ENCODE measurements at regions not wholly inside any gene's neighbourhood (a gene's known extent, or its start where the extent isn't known, plus 50 kb on each side); places are given as distances from the start of the nearest gene placed in this dataset.

DNA sequence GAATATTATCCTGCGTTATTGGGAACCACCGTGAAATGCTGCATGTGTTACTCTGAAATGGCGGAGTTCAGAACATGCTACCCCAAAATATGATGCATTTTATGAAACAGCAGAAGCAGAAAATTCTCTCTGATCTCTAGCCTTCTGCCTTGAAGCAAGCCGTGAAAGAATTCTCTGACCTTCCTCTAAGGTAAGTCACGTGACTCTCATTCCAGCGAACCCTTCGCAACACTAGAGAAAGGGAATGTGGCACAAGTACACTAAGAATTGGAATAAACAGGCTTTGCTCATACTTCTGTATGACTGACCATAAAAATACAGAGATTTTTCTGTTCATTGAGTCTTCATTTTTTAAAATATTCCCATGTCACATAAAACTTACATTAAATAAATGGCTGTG is 805.6 kb upstream of the LRRC4C start:
- Histone ChIP-seq H3K27me3 (ENCODE audit: control insufficient read depth, insufficient read depth, low read length) (no peaks in the 10 kb centered on the region), H3K27ac (no peak overlapping the region), H3K9ac (no peak overlapping the region), H3K4me3 (ENCODE audit: low read depth, low read length) (no peak overlapping the region), H3K4me1 (no peaks in the 10 kb centered on the region), H3K9me3 (ENCODE audit: control insufficient read depth, low read length) (no peaks in the 10 kb centered on the region), H3K79me2 (no peaks in the 10 kb centered on the region), H3K4me2 (ENCODE audit: low read length) (no peak overlapping the region), H3K36me3 (ENCODE audit: control insufficient read depth, insufficient read depth, low read length) (no peaks in the 10 kb centered on the region), H2AFZ (no peak overlapping the region)
- no peak for TF ChIP-seq CTCF (IDR thresholded peaks at IDR 0.05)

GRCh38 chr11:42271306-42271705 is 811.9 kb upstream of the LRRC4C start:
- TF ChIP-seq CTCF (IDR thresholded peaks at IDR 0.05) = no peak
- Histone ChIP-seq H3K4me3 (ENCODE audit: low read depth, low read length) (no peak overlapping the region), H3K27ac (no peak overlapping the region), H3K4me2 (ENCODE audit: low read length) (no peak overlapping the region), H3K79me2 (no peaks in the 10 kb centered on the region), H3K9me3 (ENCODE audit: control insufficient read depth, low read length) (no peaks in the 10 kb centered on the region), H2AFZ (no peak overlapping the region), H3K4me1 (no peaks in the 10 kb centered on the region), H3K27me3 (ENCODE audit: control insufficient read depth, insufficient read depth, low read length) (no peaks in the 10 kb centered on the region), H3K9ac (no peak overlapping the region), H3K36me3 (ENCODE audit: control insufficient read depth, insufficient read depth, low read length) (no peaks in the 10 kb centered on the region)

- no peak overlapping the region for H3K4me2 ChIP-seq (ENCODE audit: low read length)
- H3K27ac ChIP-seq = no peak overlapping the region
- H3K4me3 ChIP-seq (ENCODE audit: low read depth, low read length) = no peak overlapping the region
- H3K4me1 ChIP-seq = no peaks in the 10 kb centered on the region
- no peak overlapping the region for H2AFZ ChIP-seq
- no peak for TF ChIP-seq CTCF (IDR thresholded peaks at IDR 0.05)
- no peak overlapping the region for H3K9ac ChIP-seq
- no peaks in the 10 kb centered on the region for H3K27me3 ChIP-seq (ENCODE audit: control insufficient read depth, insufficient read depth, low read length)
- H3K9me3 ChIP-seq (ENCODE audit: control insufficient read depth, low read length) = no peaks in the 10 kb centered on the region
- H3K79me2 ChIP-seq = no peaks in the 10 kb centered on the region
- no peaks in the 10 kb centered on the region for H3K36me3 ChIP-seq (ENCODE audit: control insufficient read depth, insufficient read depth, low read length)
These were observed 814.5 kb upstream of the LRRC4C start for GRCh38 chr11:42273977-42274376.

DNA sequence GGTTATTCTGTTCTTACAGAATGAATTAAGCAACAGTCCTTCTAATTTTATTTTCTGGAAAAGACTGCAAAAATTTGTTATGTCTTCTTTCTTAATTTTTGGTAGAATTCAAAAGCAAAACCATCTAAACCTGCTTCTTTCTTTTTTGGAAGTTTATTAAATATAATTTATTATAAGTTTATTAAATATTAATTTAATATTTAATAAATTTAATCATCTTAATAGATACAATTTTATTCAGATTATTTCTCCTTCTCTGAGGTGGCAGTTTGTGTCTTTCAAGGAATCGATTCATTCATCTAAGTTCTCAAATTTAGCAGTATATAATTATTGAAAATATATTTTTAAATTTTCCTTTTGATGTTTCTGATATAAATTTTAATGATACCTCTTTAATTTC is 837.5 kb upstream of the LRRC4C start:
- no peak overlapping the region for H3K27ac ChIP-seq
- no peaks in the 10 kb centered on the region for H3K79me2 ChIP-seq
- no peak overlapping the region for H3K9ac ChIP-seq
- no peak overlapping the region for H3K4me3 ChIP-seq (ENCODE audit: low read depth, low read length)
- no peaks in the 10 kb centered on the region for H3K9me3 ChIP-seq (ENCODE audit: control insufficient read depth, low read length)
- H3K4me2 ChIP-seq (ENCODE audit: low read length) = no peak overlapping the region
- TF ChIP-seq CTCF (IDR thresholded peaks at IDR 0.05) = no peak
- no peaks in the 10 kb centered on the region for H3K27me3 ChIP-seq (ENCODE audit: control insufficient read depth, insufficient read depth, low read length)
- no peak overlapping the region for H2AFZ ChIP-seq
- H3K36me3 ChIP-seq (ENCODE audit: control insufficient read depth, insufficient read depth, low read length) = no peaks in the 10 kb centered on the region
- H3K4me1 ChIP-seq = no peaks in the 10 kb centered on the region

GRCh38 chr11:42299780-42300179 is 840.3 kb upstream of the LRRC4C start:
- no peak overlapping the region for H3K9ac ChIP-seq
- no peaks in the 10 kb centered on the region for H3K9me3 ChIP-seq (ENCODE audit: control insufficient read depth, low read length)
- H2AFZ ChIP-seq = no peak overlapping the region
- no peak for TF ChIP-seq CTCF (IDR thresholded peaks at IDR 0.05)
- no peaks in the 10 kb centered on the region for H3K27me3 ChIP-seq (ENCODE audit: control insufficient read depth, insufficient read depth, low read length)
- no peaks in the 10 kb centered on the region for H3K4me1 ChIP-seq
- no peak overlapping the region for H3K4me3 ChIP-seq (ENCODE audit: low read depth, low read length)
- H3K27ac ChIP-seq = no peak overlapping the region
- no peaks in the 10 kb centered on the region for H3K79me2 ChIP-seq
- H3K36me3 ChIP-seq (ENCODE audit: control insufficient read depth, insufficient read depth, low read length) = no peaks in the 10 kb centered on the region
- no peak overlapping the region for H3K4me2 ChIP-seq (ENCODE audit: low read length)

Data from parathyroid adenoma (tissue), 2 donors.